ENCODE measurements at regions not wholly inside any gene's neighbourhood (a gene's known extent, or its start where the extent isn't known, plus 50 kb on each side); places are given as distances from the start of the nearest gene placed in this dataset.

- TF ChIP-seq, protein P1, sequence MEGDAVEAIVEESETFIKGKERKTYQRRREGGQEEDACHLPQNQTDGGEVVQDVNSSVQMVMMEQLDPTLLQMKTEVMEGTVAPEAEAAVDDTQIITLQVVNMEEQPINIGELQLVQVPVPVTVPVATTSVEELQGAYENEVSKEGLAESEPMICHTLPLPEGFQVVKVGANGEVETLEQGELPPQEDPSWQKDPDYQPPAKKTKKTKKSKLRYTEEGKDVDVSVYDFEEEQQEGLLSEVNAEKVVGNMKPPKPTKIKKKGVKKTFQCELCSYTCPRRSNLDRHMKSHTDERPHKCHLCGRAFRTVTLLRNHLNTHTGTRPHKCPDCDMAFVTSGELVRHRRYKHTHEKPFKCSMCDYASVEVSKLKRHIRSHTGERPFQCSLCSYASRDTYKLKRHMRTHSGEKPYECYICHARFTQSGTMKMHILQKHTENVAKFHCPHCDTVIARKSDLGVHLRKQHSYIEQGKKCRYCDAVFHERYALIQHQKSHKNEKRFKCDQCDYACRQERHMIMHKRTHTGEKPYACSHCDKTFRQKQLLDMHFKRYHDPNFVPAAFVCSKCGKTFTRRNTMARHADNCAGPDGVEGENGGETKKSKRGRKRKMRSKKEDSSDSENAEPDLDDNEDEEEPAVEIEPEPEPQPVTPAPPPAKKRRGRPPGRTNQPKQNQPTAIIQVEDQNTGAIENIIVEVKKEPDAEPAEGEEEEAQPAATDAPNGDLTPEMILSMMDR (IDR thresholded peaks at IDR 0.05): no peak
- DNase-seq (ENCODE audit: low spot score) (no peak), ATAC-seq (ENCODE audit: low FRiP score) (no peak)
Observed at GRCh38 chr5:87886164-87886563, 382.5 kb downstream of the TMEM161B start.

DNA sequence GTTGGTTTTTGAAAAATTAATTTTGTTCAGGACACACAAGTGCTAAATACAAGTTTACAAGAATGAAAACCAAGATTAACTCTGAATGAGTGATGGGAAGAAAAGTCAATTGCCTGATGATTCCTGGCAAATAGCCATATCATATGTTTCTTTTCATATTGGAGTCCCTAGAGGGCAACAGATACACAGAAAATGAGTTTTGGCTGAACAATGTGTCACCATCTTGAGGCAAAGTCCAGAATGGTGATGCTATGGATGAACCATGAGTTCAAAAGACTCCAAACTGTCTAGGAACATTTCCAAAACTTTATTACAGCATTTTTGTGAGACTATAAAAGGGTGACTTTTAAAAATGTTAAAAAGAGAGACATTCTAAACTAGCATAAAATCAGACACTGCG is 382.9 kb downstream of the TMEM161B start:
- DNase-seq (ENCODE audit: low spot score) (no peak), ATAC-seq (ENCODE audit: low FRiP score) (no peak)
- TF ChIP-seq, protein P1 (IDR thresholded peaks at IDR 0.05): no peak

DNA sequence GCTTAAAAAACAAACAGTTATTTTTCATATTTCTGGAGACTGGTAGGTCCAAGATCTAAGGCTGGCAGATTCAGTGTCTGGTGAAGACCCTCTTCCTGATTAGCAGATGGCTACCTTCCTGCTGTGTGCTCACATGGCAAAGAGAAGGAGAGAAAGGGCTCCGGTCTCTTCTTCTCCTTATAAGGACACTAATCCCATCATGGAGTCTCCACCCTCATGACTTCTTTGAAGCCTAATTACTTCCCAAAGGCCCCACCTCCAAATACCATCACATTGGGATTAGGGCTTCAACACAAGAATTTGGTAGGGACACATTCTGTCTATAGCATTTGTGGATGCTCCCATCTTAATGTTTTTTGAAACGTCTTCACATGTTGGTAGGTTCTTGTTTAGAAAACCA is 391.1 kb downstream of the TMEM161B start:
- TF ChIP-seq, protein P1 (IDR thresholded peaks at IDR 0.05): no peak
- DNase-seq (ENCODE audit: low spot score) (no peak), ATAC-seq (ENCODE audit: low FRiP score) (no peak)

GRCh38 chr5:87877023-87877422 is 391.6 kb downstream of the TMEM161B start:
- no peak for ATAC-seq (ENCODE audit: low FRiP score)
- DNase-seq (ENCODE audit: low spot score): no peak
- TF ChIP-seq, protein P1 (IDR thresholded peaks at IDR 0.05): no peak

DNA sequence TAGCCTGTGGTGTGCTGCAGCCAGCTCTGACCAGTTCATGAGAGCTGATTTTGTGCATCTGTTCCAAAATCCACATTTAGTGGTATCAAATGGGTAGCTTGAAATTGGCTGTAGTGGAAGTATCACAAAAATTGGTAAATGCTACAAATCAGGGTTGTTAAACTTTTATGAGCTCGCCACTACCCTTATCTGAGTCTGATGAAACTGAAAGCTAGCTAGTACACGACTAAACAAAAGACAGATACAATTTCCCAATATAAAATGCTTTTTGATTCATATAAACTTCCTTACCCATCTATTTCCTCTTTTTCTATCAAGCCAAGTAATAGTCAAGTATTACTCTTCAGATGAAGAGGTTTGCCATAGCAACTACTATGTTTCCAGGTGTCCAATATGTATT is 392.0 kb downstream of the TMEM161B start:
- TF ChIP-seq, protein P1 (IDR thresholded peaks at IDR 0.05): no peak
- ATAC-seq (ENCODE audit: low FRiP score): no peak
- no peak for DNase-seq (ENCODE audit: low spot score)

DNA sequence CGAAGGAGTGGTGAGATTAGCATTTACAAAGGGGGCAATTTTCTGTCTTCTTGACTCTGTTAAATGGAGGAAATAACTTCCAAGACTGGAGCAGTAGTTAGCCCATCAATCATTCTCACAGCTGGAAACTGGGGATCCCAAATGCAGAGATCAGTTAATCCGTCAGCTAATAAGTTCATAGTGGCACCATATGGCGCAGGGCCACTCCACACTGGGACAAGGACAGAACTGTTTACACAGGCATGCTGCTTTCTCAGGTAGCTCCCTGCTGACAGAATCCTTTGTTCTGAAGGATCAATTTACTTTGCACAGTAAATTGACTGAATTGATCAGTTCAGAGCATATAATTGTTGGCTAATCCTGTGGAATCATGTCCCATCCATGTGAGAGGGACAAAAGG is 395.7 kb downstream of the TMEM161B start:
- TF ChIP-seq, protein P1 (IDR thresholded peaks at IDR 0.05): no peak
- DNase-seq (ENCODE audit: low spot score): no peak
- ATAC-seq (ENCODE audit: low FRiP score): no peak

DNA sequence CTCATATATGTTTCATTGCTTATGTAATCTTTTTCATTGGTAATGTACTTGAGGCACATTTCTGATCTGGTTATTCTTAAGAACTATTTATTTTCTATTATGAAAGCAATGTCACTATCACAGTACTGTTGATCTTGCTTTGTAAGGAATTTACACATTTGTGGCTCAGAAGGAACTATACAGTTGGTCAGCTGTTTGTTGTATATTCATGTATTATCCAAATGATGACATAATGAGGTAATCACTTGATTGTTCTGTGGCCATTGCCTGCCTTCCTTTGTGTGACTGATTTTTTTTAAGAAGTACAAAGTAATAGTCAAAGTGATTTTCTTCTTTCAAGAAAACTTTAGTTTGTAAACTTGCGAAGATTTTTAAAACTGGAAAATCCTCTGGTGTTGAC is 399.9 kb downstream of the TMEM161B start:
- no peak for ATAC-seq (ENCODE audit: low FRiP score)
- TF ChIP-seq, protein P1 (IDR thresholded peaks at IDR 0.05): no peak

More for the DNA sequence above, 399.9 kb downstream of the TMEM161B start:
- no peak for DNase-seq (ENCODE audit: low spot score)
